ENCODE measurements at regions not wholly inside any gene's neighbourhood (a gene's known extent, or its start where the extent isn't known, plus 50 kb on each side); places are given as distances from the start of the nearest gene placed in this dataset.

DNA sequence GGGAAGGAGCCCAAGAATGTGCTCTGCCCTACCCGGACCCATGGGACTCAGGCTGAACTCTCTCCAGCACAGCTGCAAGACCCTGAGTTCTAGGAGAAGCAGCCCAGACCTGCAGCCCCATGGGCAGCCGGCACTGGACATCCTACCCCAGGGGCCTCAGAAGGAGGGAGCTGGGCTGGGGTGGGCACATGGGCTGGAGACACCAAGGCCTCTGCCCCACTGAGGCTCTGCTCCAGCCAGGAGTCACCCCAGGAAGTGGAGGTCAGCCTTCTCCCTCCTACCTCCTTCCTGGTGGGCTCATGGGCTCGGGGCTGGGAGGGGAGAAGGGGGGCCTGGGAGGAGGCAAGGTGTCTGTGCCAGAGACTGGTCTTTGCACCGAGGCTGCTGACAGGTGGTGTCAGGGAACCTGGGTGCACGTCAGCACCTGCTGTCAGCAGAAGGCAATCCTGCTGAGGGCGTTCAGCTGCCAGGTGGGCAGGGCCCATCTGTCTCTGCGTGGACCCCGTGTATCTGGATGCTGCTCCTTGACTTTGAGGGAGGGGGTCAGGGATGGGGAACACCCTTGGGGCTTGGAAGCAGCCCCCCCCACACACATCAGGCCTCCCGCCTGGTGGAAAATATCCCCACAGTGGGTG is 95.2 kb downstream of the PDGFA start:
- DNase-seq (ENCODE audit: low read depth), result no peak

DNA sequence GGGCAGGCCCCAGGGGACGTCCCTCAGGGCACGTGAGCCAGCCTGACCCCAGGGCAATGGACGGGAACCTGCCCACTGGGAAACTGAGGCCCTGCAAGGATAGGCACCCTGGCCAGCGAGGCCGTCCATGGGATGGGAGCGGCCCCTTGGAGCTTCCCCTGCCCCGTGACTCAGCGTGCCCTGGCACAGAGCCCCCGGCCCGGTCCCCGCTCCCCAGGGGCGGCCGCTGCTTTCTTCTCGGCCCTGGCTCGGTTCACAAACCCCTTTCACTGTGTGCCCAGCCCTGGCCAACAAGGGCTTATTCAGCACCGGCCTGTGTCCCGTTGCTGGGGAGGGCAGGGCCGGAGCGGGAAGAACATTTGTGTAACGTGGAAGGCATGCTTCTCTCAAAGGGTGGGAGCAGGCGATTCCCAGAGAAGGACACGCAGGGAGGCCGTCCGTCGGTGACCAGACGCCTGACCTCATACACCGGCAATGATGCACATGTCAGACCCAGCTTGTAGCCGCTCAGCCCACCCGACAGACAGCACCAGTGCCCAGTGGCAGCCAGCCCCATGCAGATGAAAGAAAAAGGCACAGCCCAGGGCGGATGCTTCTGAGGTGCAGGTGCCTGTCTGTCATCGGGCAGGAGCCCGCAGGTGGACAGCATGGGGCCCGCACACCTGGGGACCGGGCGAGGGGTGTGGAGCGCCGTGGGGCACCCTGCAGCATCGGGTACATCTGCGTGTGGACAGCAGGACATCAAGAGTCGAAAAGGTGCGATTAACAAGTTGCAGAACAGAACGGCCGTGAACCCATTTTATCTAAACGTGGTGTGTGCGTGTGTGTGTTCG is 94.5 kb downstream of the PDGFA start:
- no peak for DNase-seq (ENCODE audit: low read depth)

DNA sequence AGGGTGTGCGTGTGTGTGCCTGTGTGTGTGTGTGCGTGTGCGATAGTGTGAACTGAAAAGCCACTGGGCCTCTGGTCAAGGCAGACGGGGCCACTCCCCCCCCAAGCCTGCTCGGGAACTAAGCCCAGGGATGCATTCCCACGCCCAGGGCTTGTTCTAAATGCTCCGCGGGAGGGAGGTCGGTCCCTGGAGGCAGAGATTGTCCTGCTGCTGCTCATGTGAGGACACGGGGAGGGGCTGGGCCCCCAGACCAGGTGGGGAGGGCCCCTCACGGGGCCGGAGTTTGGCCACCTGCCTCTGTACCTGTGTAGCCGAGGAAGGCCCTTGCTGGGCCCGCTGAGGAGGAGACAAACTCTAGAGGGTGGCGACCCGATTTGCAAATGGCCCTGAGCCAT is 93.9 kb downstream of the PDGFA start:
- no peak for DNase-seq (ENCODE audit: low read depth)

DNA sequence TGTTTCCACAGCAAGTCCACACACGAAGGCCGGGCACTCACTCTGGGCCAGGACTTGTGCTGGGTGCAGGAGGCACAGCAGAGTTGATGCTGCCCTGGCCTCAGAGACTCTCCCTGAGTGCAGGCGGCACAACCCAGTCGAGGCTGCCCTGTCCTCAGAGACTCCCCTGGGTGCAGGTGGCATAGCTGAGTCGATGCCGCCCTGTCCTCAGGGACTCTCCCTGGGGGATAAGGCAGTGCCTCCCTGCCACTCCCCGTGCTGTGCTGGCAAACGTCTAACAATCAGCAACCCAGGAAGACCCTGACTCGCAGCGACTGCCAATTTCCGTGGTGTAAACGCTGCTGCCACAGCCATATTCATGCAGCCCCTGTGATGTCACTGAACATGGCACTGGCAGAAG is 93.1 kb downstream of the PDGFA start:
- DNase-seq (ENCODE audit: low read depth), result no peak

DNA sequence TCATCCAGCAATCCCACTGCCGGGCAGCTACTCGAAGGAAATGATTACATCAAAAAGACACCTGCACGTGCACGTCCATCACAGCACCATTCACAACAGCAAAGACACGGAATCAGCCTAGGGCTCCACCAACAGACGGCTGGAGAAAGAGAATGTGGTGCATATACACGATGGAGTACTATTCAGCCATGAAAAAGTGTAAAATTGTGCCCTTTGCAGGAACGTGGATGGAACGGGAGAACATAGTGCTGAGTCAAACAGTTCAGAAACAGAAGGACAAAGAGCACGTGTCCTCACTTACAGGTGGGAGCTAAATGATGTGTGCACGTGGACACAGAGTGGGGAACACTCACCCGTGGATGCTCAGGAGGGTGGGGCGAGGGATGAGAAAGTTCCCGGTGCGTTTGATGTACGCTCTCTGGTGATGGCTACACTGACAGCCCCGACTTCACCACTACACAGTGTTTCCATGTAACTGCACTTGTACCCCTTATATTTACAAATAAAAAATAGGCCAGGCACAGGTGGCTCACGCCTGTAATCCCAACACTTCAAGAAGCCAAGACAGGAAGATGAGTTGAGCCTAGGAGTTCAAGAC is 92.0 kb downstream of the PDGFA start:
- no peak for DNase-seq (ENCODE audit: low read depth)

DNA sequence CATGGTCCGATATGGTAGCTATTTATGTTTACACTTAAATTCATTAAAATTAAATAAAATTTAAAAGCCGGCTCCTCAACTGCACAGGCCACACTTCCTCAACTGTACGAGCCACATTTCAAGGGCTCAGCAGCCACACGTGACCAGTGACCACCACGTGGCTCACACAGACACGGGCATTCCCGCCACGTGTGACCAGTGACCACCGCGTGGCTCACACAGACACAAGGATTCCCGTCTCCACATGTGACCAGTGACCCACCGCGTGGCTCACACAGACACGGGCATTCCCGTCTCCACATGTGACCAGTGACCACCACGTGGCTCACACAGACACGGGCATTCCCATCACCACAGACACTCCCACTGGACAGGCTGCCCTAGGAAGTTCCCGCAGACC is 91.3 kb downstream of the PDGFA start:
- no peak for DNase-seq (ENCODE audit: low read depth)

DNA sequence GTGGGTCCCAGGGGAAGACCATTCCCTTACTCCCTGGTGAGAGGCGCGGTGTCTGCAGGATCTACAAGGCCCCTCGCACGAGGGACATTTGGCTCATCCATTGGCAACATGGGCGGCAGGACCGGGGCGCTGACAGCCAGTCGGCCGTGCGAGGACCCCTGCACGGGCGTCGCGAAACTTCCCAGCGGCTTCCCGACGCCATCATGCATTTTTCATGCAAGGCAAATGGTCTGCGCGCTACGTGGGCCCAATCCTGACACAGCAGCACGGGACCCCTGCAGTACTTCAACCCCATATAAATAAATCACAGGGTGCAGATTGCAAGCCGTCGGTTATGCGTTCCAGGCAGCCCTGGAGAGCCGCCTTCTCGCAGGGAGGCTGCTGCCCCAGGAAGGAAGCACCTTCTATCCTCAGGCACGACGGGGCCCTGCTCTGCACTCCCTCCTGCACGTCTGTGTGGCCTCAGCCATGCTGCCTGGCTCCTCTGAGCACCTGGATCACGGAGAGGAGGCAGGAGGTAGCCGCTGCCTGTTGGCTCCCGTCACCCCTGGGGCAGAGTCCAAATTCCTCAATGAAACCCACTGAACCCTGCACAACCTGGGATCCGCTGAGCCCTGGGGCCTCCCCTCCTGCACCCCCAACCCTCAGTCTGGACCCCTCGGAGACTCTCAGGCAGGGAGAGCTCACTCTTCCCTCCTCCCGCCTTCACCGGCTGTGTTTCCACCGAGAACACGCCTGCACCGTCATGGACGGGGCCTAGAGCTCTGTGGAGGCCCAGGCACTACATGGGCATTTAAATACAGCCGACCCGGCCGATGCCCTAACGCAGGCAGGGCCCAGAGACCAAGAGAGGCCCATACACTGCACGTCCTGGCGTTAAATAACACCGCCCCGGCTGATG is 90.5 kb downstream of the PDGFA start:
- no peak for DNase-seq (ENCODE audit: low read depth)

DNA sequence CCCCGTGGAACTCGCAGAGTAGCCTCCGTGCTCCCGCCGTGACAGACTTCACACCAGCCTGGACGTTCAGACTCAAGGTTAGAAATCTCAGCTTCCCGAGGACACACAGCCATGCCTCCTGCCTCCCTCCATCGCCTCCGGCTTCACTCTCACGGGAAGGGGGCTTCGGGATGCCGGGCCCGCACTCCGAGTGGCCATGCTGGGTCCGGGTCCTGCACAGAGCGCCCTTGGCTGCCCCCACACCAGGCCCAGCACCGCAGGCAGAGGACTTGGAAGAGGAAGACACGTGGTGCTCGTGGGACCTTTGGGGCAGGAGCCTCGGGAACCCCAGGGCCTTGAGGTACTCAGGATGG is 89.8 kb downstream of the PDGFA start:
- no peak for DNase-seq (ENCODE audit: low read depth)

DNA sequence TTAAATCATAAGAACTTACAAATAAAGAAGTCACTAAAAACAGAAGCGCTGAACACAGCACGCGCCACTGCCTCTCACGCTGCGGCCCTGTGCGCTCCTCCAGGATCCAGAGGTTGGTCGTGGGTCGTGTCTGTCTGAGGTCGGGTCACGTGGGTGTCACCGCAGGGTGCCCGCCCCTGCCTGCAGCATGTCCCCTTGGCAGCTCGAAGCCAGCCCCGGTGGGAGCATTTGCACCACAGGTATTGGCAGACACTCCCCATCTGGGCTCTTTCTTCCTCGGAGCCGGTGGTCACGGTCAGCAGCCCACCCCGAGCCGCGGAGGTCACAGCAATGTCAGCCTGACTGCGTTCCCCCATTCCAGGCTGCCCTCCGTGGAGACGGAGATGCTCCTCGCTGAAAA is 88.6 kb downstream of the PDGFA start:
- no peak for DNase-seq (ENCODE audit: low read depth)

DNA sequence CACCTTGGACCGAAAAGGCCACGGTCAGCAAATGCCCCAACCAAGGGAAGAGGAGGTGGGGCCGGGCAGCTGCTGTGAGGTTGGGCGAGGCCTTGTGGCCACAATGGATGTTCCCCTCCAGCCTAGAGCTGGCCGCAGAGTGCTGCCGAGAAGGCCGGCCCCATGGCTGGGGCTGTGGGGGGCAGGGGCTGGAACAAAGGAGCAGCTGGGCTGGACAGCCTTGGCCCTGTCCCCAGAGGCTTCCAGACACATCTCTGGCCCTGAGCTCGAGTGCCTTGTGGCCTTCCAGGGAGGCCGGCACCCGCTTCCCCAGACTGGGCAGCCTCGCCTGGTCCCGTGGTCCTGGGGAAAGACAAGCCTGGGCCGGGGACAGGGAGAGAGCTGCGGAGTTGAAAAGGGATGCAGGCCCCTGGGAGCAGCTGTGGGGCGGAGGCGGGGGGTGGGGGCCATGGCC is 88.0 kb downstream of the PDGFA start:
- DNase-seq (ENCODE audit: low read depth), result no peak

DNA sequence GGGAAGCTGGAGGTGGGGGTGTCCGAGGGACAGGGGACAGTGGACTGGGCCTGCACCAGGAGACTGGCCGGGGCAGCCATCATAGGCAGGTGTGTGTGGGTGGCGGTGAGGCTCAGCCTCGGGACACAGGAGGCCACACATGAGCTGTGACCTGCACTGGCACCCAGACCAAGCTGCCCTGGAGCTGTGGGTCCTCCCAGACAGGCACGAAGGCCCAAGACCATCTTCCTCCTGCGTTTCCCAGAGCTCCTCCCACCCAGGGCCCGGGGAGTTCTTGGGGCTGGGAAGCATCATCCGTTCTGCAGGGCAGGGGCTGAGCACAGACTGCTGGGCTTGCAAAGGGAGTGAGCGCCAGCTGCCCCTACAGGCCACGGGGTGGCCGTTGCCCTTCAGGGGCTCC is 87.4 kb downstream of the PDGFA start:
- no peak for DNase-seq (ENCODE audit: low read depth)

DNA sequence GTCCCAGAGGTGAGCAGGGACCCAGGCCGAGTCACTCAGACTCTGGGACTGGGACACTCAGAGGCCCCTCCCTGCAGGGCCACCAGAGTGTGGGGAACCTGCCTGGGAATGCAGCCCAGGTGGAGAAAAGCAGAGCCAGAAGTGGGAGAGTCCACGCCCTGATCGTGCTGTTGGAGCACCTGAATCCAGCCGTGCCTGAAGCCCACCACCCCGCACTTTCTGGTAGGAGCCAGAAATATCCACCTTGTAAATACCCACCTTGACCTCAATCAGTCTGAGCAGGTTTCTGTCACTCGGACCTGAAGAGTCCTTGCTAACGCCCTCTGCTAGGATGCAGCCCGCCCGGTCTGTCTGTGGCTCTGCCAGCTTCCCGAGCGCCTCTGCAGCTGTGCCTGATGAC is 86.7 kb downstream of the PDGFA start:
- DNase-seq (ENCODE audit: low read depth), result no peak

DNA sequence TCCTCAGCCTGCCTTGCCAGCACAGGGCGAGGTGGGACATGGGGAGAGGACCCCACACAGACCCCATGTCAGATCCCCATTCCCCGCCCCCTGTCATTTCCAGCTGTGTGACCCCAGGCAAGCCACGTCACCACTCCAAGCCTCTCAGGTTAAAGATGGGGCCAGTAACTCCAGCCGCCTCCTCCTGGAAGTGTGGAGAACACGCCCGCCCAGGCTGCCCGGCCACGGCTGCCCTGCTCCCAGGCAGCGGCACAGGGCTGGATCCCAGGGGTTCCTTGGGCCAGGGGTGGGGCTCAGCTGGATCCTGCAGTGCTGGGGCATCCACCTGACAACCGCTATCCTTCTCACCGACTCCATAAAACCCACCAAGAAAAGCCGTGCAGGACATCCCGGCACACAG is 86.1 kb downstream of the PDGFA start:
- no peak for DNase-seq (ENCODE audit: low read depth)

DNA sequence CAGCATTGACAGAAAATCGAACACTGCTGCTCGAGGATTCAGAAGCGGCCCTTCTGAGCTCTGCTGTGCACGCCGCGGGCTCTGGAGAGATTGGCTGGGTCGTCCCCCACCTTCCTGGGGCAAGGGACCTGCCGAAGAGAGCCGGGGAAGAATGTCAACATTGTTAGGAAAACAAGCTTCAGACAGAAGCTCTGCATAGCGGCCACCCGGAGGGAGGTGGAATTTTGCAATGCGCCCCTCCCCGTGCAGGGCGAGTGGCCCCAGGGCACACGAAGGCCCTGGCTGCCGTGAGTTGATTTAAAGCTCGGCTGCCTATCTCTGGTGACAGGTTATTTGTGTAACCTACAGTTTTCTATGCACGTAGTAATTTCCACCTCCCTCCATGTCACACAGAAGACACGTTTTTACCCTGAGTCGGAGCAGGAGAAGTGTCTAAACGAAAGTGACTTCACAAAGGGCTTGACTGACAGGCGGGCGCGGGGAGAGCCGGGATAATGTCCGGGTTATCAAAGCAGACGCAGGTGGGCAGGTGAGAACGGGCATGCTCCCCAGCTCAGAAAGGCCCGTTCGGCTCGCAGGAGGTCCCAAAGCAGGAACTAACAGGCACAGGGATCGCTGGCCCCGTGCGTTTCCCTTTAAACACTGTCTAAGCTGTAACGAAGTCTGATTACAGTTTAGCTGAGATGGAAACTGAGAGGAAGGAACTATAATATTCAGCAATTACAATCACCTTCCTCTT is 84.6 kb downstream of the PDGFA start:
- no peak for DNase-seq (ENCODE audit: low read depth)

DNA sequence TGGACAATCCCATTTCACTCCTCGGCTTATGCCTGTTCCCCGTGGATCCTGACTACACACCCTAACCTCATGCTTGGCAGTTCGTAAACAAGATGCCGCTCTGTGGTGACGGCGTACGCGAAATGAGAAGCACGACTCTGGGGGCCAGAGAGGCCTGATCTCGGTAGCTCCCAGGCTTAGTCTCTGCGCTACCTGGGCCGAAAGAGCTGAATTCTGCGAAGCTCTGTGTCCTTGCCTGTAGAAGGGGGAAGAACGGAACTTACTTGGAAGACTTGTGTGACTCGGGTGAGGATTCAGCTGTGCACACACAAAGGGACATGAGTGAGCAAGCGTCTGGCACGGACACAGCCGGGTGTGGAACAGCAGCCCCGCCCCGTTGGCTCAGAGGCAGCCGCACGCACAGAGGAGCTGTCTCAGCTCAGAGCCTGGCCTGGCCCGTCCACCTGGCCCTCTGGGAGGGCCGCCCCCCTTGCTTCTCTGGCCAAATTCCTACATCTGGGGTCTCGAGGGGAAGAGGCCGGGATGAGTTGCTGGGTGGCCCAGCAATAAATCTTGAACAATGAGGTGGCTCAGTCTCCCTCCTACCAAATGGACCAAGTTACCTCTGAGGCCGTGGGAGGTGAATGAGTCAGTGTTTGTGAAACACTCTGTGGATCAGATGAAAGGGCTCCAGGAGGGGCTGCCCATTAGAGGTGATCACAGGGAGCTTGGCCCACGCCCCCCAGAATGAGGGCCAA is 83.8 kb downstream of the PDGFA start:
- peak; percentile 6 for DNase-seq (ENCODE audit: low read depth)

DNA sequence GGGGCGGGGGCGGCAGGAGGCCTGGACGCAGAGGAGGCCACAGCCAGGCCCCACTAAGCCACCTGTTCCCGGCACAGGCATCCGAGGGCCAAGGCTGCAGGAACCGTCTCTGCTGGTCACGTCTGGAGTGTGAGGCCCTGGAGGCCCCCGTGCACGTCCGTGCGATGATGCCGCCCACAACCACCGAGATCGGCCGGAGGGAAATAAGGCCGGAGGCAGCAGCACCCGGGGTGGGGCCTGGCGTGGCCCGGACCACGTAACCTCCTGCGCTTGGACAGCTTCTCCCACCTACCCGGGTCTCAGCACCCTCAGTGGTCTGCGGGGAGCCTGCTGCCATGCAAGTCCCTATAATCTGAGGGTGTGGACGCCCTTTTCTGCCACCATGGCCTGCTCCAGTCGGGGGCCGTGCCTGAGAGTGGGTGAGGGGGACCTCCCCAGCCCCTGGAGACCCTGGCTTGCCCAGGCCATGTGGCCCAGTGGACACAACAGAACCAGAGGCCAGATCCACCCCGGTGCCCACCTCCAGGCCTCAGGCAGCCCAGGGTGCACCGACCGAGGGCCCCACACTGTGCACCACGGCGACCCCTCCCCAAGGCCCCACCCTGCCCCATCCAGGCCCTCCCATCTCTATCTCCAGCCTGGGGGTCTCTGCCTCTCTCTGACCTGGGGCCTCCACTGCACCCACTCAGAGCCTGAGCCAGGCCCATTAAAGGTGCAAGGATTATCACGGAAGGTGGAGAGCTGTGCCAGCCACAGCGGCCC is 83.1 kb downstream of the PDGFA start:
- DNase-seq (ENCODE audit: low read depth), result no peak

DNA sequence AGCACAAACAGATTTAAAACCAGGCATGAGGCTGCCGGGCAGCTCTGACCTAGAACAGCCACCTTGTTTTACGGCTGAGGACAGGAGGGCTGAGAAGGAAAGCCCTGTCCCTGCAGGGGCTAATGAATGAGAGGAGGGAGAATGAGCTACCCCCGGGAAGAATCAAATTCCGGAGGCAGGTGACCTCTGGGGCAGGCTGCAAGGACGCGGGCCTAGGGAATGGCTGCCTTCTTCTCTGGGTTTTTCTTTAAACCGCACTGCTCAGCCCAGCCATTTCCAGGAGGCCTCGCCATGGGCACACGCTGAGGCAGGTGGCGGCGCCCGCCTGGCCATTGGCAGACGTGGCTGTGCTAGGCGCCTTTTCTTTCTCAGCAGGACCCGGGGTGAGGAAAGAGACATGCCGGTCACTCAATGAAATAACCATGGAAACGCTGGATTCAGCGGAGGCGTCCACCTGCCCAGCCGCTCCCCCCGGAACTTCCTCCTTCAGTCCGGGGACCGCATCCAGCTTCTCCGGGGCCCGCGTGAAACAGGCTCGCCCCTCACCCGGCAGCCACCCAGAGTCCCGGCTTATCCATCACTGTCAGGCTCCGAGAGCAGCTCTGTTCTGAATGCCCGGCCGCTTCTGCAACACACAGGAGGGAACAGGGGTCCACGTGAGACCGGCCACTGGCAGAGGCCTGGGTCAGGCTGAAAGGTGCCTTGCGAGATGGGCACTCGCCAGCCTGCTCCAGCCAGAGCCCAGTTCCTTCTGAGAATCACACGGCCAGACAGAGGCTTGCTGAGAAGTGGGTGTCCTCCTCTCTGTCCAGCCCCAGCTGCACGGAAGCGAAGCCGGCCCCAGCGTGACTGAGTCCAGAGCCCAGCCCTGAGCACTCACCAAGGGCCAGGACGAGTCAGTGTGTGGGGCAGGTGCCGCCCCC is 82.1 kb downstream of the PDGFA start:
- DNase-seq (ENCODE audit: low read depth), result no peak

DNA sequence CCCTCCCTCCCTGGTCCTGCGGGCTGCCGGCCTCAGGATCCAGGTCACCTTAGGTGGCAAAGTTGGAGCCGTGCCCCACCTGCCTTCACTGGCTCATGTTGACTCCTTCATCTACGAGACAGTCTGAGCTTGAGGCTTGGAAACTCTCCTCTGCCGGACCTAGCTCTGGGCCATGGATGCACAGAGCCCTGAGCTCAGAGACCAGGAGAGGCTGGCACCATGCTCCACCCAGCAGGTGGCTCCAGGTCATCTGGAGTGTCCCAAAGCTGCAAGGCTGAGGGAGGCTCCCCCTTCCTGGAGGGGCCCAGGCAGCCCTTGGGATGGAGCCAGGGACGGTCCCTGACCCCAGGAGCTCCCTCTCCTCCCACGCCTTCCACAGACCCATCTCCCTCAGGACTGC is 81.3 kb downstream of the PDGFA start:
- no peak for DNase-seq (ENCODE audit: low read depth)

DNA sequence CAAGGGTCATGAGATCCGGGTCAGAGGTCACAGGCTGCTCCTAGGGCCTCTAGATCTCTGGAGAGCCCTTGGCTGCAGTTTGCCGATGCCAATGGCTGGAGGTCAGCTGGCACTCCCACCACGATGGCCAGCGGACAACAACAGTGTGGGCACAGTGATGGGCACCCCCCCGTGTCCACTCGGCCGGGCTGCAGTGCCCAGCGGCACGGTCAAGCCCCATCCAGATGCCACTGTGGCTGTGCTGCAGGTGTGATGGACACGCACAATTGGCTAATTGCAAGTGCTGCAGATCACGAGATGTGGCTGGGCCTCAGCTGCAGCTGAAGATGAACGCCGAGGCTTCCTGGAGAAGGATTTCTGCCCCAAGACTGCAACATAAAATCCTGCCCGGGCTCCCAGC is 80.7 kb downstream of the PDGFA start:
- DNase-seq (ENCODE audit: low read depth), result no peak
